Trophoblast cell (in vitro differentiated cells and primary cell): ENCODE measurements at regions not wholly inside any gene's neighbourhood (a gene's known extent, or its start where the extent isn't known, plus 50 kb on each side); places are given as distances from the start of the nearest gene placed in this dataset.

Source experiments
- DNase-seq, 2 donors: peaks; one replicate each; pipeline ENCODE4 v3.0.0-alpha.2; 2016
- H2AFZ ChIP-seq: 2 replicates; pipeline ENCODE4 v1.6.1; 2013; ENCODE audit warnings: low read length, moderate library complexity, mild to moderate bottlenecking; ENCODE audit not compliant: insufficient read depth, poor library complexity
- H2AK5ac ChIP-seq: 2 replicates; pipeline ENCODE4 v1.6.1; 2013; ENCODE audit warnings: mild to moderate bottlenecking, low read length
- H2BK120ac ChIP-seq: 2 replicates; pipeline ENCODE4 v1.6.1; 2013; ENCODE audit warnings: low read length, mild to moderate bottlenecking, moderate library complexity; ENCODE audit not compliant: insufficient read depth, poor library complexity
- H2BK12ac ChIP-seq: 2 replicates; pipeline ENCODE4 v1.6.1; 2013; ENCODE audit warnings: mild to moderate bottlenecking, low read length, moderate library complexity
- H2BK5ac ChIP-seq: 2 replicates; pipeline ENCODE4 v1.6.1; 2013; ENCODE audit warnings: low read length, low read depth, moderate library complexity, mild to moderate bottlenecking; ENCODE audit not compliant: poor library complexity
- H3K14ac ChIP-seq: 2 replicates; pipeline ENCODE4 v1.6.1; 2013; ENCODE audit warnings: mild to moderate bottlenecking, low read length
- H3K18ac ChIP-seq: 2 replicates; pipeline ENCODE4 v1.6.1; 2013; ENCODE audit warnings: mild to moderate bottlenecking, low read length
- H3K23ac ChIP-seq: 2 replicates; pipeline ENCODE4 v1.6.1; 2013; ENCODE audit warnings: low read length
- H3K27ac ChIP-seq: 2 replicates; pipeline ENCODE4 v1.5.1; 2013; ENCODE audit warnings: low read depth, mild to moderate bottlenecking, inconsistent platforms, low read length, moderate library complexity
- H3K27me3 ChIP-seq: 2 replicates; pipeline ENCODE4 v1.6.1; 2013; ENCODE audit warnings: inconsistent platforms, mild to moderate bottlenecking, low read length, moderate library complexity; ENCODE audit not compliant: insufficient read depth
- H3K36me3 ChIP-seq, 2 experiments: 1 replicate in 1 of 2; 2 replicates in 1 of 2; pipeline ENCODE4 v1.6.1; 2013; ENCODE audit warnings: low read length in 2 of 2, mild to moderate bottlenecking in 2 of 2, moderate library complexity in 1 of 2; ENCODE audit not compliant: insufficient read depth in 2 of 2, control insufficient read depth in 1 of 2
- H3K4ac ChIP-seq: 2 replicates; pipeline ENCODE4 v1.6.1; 2013; ENCODE audit warnings: low read depth, mild to moderate bottlenecking, low read length, moderate library complexity
- H3K4me1 ChIP-seq, 2 experiments: 1 replicate in 1 of 2; 2 replicates in 1 of 2; pipeline ENCODE4 v1.6.1; 2013; ENCODE audit warnings: low read length in 2 of 2, mild to moderate bottlenecking in 2 of 2, moderate library complexity in 1 of 2; ENCODE audit not compliant: insufficient read depth in 2 of 2, control insufficient read depth in 1 of 2
- H3K4me2 ChIP-seq: 2 replicates; pipeline ENCODE4 v1.6.1; 2013; ENCODE audit warnings: inconsistent platforms, mild to moderate bottlenecking, low read length, moderate library complexity
- H3K4me3 ChIP-seq: 2 replicates; pipeline ENCODE4 v1.5.1; 2013; ENCODE audit warnings: mild to moderate bottlenecking, low read depth, low read length, inconsistent platforms
- H3K79me1 ChIP-seq: one replicate; pipeline ENCODE4 v1.6.1; 2013; ENCODE audit warnings: low read length
- H3K79me2 ChIP-seq: 2 replicates; pipeline ENCODE4 v1.6.1; 2013; ENCODE audit warnings: low read length, mild to moderate bottlenecking; ENCODE audit not compliant: control insufficient read depth, insufficient read depth, poor library complexity
- H3K9ac ChIP-seq: 2 replicates; pipeline ENCODE4 v1.6.1; 2013; ENCODE audit warnings: mild to moderate bottlenecking, low read length
- H3K9me3 ChIP-seq: 2 replicates; pipeline ENCODE4 v1.6.1; 2013; ENCODE audit warnings: low read depth, mild to moderate bottlenecking, control low read depth, inconsistent platforms, low read length; ENCODE audit not compliant: insufficient read depth
- H4K12ac ChIP-seq: 2 replicates; pipeline ENCODE4 v1.6.1; 2013; ENCODE audit warnings: low read depth, mild to moderate bottlenecking, low read length, moderate library complexity
- H4K8ac ChIP-seq: 2 replicates; pipeline ENCODE4 v1.6.1; 2013; ENCODE audit warnings: low read depth, mild to moderate bottlenecking, low read length, moderate library complexity
- H4K91ac ChIP-seq: one replicate; pipeline ENCODE4 v1.6.1; 2013; ENCODE audit warnings: low read depth, mild to moderate bottlenecking, low read length, moderate library complexity
- WGBS: extraction: QIAGEN DNeasy Blood & Tissue Kit; methylation state at CpG from one replicate; pipeline ENCODE4 v1.1.7; 2013; ENCODE audit warnings: missing lambda C conversion rate; ENCODE audit not compliant: insufficient read length, insufficient coverage; ENCODE audit errors: extremely low coverage; 5-methylcytosine and 5-hydroxymethylcytosine counted together

GRCh38 chr6:105681061-105681460, 278.2 kb upstream of the PREP start:
- Histone ChIP-seq H3K14ac (no peak overlapping the region), H2BK5ac (no peak overlapping the region), H4K8ac (no peak overlapping the region), H2BK12ac (no peak overlapping the region), H3K4me1 (no peaks in the 10 kb centered on the region), H3K27ac (no peak overlapping the region), H3K4ac (no peak overlapping the region), H2BK120ac (no peak overlapping the region), H3K23ac (no peak overlapping the region), H2AK5ac (no peak overlapping the region), H4K91ac (no peak overlapping the region), H3K79me1 (no peaks in the 10 kb centered on the region), H3K27me3 (no peaks in the 10 kb centered on the region), H3K9ac (no peak overlapping the region), H3K9me3 (no peaks in the 10 kb centered on the region), H3K4me2 (no peak overlapping the region), H3K18ac (no peak overlapping the region), H3K4me3 (no peak overlapping the region), H3K36me3 (no peaks in the 10 kb centered on the region), H3K79me2 (no peaks in the 10 kb centered on the region), H2AFZ (no peak overlapping the region), H4K12ac (no peak overlapping the region)
- DNase-seq: no peak
- WGBS: no CpG with 5 or more reads among the region's 1 CpG

GRCh38 chr6:105680131-105680530, 277.2 kb upstream of the PREP start:
- H4K8ac ChIP-seq: no peak overlapping the region
- no peak for DNase-seq
- H3K9ac ChIP-seq: no peak overlapping the region
- no peaks in the 10 kb centered on the region for H3K27me3 ChIP-seq
- no peak overlapping the region for H2BK12ac ChIP-seq
- no peak overlapping the region for H4K91ac ChIP-seq
- H3K79me2 ChIP-seq: no peaks in the 10 kb centered on the region
- H3K36me3 ChIP-seq: no peaks in the 10 kb centered on the region
- H3K23ac ChIP-seq: no peak overlapping the region
- H4K12ac ChIP-seq: no peak overlapping the region
- H3K79me1 ChIP-seq: no peaks in the 10 kb centered on the region
- H3K4me3 ChIP-seq: no peak overlapping the region
- no peak overlapping the region for H2BK120ac ChIP-seq
- no peak overlapping the region for H2BK5ac ChIP-seq
- H3K9me3 ChIP-seq: no peaks in the 10 kb centered on the region
- no peaks in the 10 kb centered on the region for H3K4me1 ChIP-seq
- H3K4ac ChIP-seq: no peak overlapping the region
- no CpG with 5 or more reads among the region's 1 CpG for WGBS
- H3K27ac ChIP-seq: no peak overlapping the region
- H3K4me2 ChIP-seq: no peak overlapping the region
- no peak overlapping the region for H2AFZ ChIP-seq
- no peak overlapping the region for H3K18ac ChIP-seq
- no peak overlapping the region for H3K14ac ChIP-seq
- H2AK5ac ChIP-seq: no peak overlapping the region

- Histone ChIP-seq H3K36me3 (no peaks in the 10 kb centered on the region), H3K14ac (no peak overlapping the region), H2AK5ac (no peak overlapping the region), H3K4ac (no peak overlapping the region), H3K27ac (no peak overlapping the region), H2BK5ac (no peak overlapping the region), H4K91ac (no peak overlapping the region), H3K18ac (no peak overlapping the region), H2BK120ac (no peak overlapping the region), H3K4me3 (no peak overlapping the region), H3K23ac (no peak overlapping the region), H3K4me2 (no peak overlapping the region), H3K4me1 (no peaks in the 10 kb centered on the region), H3K9ac (no peak overlapping the region), H2AFZ (no peak overlapping the region), H3K9me3 (no peaks in the 10 kb centered on the region), H3K79me2 (no peaks in the 10 kb centered on the region), H3K79me1 (no peaks in the 10 kb centered on the region), H4K12ac (no peak overlapping the region), H3K27me3 (no peaks in the 10 kb centered on the region), H2BK12ac (no peak overlapping the region), H4K8ac (no peak overlapping the region)
- no CpG with 5 or more reads among the region's 1 CpG for WGBS
- no peak for DNase-seq
These were observed 275.6 kb upstream of the PREP start for GRCh38 chr6:105678516-105678915.

GRCh38 chr6:105677671-105678475, 275.0 kb upstream of the PREP start:
- Histone ChIP-seq H3K27ac (no peak overlapping the region), H2BK12ac (no peak overlapping the region), H3K4me1 (no peaks in the 10 kb centered on the region), H3K18ac (no peak overlapping the region), H3K9me3 (no peaks in the 10 kb centered on the region), H3K36me3 (no peaks in the 10 kb centered on the region), H3K27me3 (no peaks in the 10 kb centered on the region), H3K4me3 (no peak overlapping the region), H3K9ac (no peak overlapping the region), H4K12ac (no peak overlapping the region), H3K79me1 (no peaks in the 10 kb centered on the region), H2AK5ac (no peak overlapping the region), H3K14ac (no peak overlapping the region), H3K23ac (no peak overlapping the region), H3K79me2 (no peaks in the 10 kb centered on the region), H3K4ac (no peak overlapping the region), H2AFZ (no peak overlapping the region), H4K8ac (no peak overlapping the region), H3K4me2 (no peak overlapping the region), H2BK5ac (no peak overlapping the region), H2BK120ac (no peak overlapping the region), H4K91ac (no peak overlapping the region)
- WGBS: no CpG with 5 or more reads among the region's 2 CpGs
- peak; percentile 16 to 78 for DNase-seq
